ENCODE measurements at regions not wholly inside any gene's neighbourhood (a gene's known extent, or its start where the extent isn't known, plus 50 kb on each side); places are given as distances from the start of the nearest gene placed in this dataset.
"Not testable (repeated sequence)": the region's sequence is repeated elsewhere in the genome, so short reads cannot be mapped to it uniquely, and the experiment has no call there.

DNA sequence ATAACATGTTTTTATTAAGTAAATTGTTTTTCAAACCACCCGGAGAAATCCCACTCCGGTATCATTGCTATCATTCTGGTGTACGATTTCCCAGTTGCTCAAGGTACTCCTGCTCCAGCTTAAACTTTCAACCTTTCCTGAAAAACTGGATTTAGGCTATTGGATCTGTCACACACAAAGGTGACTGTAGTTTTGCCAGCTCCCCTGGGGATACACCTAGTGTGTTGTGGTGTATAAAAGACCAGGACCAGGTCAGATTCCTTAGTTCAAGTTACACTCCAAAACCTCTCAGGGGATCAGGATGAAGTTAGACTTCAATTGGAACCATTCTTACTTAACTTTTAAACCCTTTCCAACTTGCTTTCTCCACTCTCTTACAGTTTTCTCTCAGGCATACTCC lies 303.9 kb downstream of the NOVA1 start:
- DNase-seq = no peak

DNA sequence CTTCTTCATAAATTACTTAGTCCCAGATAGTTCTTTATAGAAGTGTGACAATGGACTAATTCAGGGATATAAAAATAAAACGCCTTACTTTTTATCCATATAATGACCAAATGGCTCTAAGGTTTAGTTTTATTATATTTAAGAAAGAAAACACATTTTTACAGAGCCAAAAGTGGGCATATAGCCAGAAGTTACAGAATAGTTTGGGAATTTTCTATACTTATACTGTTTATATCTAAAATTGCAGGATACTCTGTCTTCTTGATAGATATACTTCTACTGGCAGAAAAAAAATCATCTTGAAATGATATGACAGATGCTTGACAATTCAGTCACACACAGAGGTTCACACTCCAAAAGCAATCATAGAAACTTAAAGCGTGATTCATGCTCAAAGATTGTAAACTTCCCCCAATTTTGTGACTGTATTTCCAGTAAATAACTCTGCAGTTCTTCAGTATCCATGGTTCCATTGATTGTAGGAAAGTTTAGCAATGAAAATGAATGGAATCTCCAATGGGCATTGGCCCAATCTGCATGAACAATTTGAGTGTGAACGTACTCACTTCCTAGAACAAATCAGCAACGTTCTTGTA lies 307.8 kb downstream of the NOVA1 start:
- no peak for DNase-seq

DNA sequence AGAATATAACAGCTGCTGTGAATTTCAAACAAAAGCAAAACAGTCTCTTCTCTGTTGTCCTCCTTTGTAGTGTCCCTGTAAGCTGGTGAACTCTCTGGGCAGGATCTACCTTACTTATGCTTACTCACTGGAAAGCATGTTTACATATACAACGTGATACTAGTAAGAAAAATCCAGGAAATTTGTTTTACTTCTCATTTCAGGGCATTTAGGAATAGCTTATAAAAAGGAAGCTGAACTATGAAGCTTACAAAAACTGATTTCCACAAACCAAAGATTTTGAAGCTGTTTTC lies 311.0 kb downstream of the NOVA1 start:
- no peak for DNase-seq

DNA sequence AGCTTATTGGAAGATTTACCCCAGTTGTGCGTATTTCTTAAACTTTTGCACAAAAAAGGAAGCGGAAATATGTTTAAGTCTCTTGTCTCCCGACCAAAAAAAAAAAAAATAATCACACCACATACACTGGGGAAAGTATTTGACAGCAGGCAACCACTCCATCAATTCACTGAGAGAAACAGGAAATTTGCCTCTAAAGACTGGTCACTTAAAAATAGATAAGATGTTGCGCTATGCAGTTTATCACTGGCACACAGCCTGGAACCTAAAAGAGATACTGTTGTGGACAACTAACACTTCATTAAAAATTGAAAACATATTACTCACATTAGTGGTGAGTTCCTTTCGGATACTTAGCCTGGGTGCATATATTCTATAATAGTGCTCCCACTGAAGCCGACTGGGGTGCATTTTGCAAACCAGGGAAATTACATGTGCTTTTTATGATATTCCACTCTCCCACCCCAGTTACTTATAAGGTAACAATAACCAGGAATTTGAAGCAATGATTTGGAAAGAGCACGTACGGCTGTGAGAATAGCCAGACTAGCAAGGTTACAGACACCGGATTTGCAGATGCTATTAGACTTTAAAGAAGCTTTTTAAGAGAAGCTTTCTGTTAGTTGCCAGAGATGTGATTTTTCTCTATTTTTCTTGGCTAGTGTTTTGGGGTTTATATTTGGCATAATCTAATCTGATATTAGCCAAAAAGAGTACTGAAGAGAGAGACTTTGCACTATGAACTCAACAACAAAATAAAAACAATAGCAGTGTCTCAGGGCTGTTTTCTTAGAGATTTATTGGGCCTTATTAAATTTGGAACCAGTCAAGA lies 311.5 kb downstream of the NOVA1 start:
- DNase-seq = no peak

DNA sequence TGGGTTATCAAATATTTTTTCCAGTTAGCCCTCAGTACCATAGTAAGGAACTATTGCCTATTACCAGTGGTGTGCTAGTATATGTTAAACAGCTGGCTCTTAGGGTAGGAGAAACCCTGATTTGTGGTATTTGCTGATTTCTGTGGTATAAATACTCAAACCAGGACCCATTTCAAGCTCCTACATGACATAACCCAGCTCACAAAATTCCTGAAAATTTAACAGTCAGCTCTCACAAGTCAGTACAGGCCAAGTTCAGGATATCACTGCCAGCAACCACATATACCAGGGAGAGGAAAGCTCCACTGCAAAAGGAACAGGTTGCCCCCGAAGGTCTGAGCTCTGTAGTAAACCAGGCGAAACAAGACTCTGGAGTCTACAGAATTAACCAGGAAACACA lies 315.3 kb downstream of the NOVA1 start:
- DNase-seq = no peak

DNA sequence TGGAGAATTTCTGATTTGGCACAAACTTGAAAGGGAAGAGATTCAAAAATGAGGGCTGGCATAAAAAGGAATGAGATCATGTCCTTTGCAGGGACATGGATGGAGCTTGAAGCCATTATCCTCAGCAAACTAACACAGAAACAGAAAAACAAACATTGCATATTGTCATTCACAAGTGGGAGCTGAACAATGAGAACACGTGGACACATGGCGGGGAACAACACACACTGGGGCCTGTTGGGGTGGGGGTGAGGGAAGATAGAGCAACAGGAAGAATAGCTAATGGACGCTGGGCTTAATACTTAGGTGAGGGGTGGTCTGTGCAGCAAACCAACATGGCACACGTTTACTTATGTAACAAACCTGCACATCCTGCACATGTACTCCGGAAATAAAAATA lies 315.8 kb downstream of the NOVA1 start:
- not testable (repeated sequence) for DNase-seq

DNA sequence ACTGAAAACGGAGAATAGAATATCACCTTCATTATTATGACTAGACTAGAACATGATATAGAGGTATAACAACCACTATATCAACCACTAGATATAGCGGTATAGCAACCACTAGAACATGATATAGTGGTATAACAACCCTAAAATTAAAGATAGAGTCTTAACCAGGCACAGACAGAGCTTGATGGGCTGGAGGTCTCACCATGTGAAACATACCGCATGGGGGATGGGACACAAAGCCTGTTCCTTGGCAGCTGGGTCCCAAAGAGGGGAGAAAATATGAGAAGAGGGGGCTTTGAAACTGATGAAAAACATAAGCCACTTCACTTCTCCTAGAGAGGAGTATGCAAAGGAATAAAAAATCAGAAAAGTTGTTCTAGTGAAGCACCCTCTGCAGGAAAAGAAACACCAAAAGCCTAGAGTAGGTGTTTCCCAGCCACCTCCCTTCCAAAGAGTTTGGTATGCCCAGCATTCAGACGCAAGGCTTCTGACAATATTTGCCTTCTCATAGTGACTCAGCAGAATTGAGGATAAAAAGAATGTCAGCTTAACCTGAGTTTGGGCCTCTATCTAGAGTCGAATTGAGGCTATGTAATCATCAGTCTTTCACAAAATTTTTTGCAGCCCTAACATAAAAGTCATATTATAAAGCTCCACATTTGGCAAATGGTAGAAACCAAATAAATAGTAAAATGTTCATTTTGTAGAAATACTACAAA lies 316.4 kb downstream of the NOVA1 start:
- DNase-seq = no peak

DNA sequence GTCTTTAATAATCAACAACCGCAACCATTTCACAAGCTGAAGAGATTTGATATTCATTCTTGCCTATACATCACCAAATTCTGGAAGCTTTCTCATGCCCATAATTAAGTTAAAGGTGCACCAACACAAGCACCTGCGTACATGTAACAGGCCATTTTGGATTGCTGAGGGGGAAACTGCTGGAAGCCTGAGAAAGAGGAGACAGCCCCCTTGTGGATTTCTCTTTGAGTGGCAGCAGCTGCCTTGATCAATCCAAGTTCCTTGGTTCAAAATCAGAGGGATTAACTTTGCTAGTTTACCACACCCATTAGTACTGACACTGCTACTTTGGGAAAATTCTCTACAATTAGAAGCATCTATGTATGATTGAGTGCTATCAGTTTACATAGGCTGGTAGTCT lies 321.1 kb downstream of the NOVA1 start:
- peak; percentile 7 for DNase-seq

DNA sequence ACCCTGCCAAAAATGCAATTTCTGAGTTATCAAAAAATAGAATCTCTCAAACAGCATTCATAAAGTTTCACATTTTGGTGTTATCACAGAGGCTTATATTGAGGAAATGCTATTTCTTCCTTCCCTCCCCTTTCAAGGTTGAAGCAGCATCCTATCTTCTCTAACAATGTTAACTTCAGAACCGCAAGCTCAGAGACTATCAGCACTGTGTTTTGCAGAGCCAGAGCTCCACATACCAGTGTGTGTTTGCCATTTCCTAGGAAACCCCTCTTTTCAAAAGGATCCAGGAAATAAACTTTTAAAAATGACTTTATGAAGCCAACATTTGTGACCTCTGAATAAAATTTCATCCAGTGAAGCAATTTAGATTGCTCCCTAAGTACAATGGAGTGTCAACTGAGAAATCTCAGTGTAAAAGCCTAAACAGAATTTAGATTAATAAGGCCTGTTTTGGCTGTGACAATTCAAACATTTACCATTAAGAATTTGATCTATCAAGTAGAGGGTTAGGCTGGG lies 332.6 kb downstream of the NOVA1 start:
- no peak for DNase-seq

DNA sequence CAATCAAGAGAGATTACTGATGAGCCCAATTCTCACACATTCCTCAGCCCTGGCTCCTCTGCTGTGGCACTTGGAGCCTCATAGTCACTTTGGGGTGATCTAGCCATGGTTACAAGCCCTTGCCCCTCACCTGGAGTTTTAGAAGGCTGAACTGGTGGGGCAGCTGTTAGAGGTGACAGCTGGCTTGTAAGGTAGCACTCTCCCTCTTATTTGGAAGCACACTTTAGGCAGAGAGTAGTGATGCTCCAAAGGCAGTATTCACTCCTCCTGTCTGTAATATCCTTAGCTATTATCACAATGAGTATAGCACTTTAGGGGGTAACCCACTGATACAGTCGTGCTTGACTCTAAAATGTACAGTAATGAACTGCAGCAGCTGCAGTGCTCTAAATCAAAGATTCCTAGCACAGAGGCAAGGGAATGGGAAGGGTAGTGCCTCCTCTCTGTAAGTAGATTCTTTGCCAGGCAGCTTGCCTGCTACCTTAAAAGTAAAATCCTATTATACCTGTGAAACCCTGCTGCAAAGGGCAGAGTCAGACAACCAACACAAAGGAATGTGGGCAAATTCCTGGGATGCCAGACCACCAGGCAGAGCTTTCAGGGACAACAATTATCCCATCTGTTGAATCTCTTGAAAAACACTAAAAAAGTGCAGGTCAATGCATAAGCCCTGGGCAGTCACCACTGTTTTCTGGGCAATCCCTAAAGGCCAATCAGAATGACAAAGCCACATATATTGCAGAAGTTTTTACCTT lies 336.3 kb downstream of the NOVA1 start:
- DNase-seq = no peak

DNA sequence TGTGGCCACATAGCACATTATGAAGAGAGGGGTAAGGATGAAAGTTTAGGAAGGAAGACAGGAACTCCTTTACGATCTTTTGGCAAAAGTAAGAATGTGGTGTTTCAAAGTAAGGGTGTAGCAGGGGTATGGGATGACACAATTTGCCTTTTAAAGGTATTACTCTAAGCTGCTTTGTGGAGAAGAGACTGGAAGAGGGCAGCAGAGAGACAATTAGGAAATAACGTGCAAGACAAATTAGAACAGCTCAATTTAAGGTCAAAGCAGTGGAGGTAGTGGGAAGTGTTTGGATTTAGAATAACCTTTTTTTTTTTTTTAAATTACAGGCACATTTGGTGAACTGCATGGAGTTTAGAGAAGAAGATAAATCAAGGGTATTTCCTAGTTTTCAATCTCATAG lies 342.6 kb downstream of the NOVA1 start:
- DNase-seq = peak; percentile 22

DNA sequence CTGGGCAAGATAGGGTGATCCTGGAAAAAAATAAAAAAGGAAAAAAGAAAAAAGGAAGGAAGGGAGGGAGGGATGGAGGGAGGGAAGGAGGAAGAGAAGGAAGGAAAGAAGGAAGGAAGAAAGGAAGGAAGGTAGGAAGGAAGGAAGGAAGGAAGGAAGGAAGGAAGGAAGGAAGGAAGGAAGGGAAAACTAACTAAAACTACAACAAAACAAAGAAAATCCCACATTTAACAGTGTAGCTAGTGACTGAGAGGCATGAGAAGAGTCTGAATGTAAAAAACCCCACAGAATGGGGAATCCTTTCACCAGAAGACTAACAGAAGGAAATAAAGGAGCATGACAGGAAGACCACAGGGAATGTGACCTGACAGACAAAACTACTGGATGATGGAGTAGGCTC lies 345.7 kb downstream of the NOVA1 start:
- no peak for DNase-seq

DNA sequence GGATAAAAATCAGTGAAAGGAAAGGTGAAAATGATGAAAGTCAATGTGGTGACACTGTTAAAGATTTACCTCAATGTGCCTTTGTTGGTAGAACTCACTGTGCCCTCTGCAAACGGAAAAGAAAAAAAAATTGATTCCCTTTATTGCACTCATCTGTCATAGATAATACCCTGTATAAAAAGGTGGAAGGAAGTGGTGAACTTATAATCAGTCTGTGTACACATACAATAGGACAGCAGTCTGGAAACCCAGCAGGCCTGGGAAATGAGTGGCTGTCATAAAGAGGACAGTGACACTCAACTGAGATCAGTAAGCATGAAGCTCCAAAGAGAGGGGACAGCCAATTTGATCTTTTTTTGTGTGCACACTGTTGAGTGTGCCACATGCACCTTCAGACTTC lies 364.7 kb downstream of the NOVA1 start:
- no peak for DNase-seq

DNA sequence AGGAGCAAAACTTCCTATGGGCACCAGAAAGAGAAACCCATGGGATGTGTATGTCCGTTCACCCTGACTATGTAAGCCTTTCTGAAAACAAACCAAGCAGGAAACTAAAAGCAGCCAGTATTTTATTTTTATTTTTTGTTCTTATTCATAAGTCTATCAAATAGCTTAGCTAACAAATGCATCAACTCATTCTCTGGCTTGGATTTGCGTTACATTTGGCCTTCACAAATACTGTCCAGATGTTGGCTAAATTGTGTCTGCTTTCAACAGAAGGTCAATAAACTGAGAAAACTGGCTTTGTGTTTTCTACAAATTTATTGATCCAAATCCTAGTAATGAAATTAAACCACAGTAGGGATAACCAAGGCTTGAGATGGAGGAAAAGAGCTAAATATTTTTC lies 379.0 kb downstream of the NOVA1 start:
- DNase-seq = no peak

DNA sequence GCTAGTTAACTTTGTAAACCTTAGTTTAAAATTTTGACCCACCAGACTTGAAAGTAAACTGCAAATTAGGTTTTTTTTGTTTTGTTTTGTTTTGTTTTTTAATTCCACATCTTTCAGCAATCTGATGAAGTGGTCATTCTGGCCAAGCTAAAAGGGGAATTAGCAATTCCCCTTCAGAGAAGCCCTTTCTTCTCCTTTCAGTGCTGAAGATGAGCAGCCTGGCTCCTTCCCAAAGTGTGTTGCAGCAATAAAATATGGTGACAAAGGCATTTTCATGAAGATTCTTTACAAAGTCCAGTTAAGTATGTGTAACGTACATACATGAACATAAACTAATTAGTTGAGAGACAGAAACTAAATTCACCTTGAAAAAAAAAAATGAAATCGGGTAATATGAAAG lies 380.1 kb downstream of the NOVA1 start:
- DNase-seq = no peak

DNA sequence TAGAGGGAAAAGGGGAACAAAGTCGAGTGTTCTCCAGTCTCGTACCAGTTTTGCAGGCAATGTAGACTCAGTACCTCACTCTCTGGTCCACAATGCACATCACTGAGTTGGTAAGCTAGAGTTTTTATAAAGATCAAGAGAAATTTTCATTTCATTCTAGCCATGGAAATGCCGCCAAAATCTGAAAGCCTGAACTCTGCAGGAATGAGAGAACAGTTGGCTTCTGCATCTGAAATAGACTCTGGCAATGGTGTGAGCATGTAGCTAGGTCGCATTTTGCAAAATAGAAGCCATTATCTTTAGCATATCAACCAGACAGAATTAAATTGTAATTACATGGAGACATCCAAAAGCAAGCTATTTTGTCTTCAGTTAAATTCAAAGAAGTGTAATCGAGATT lies 381.0 kb downstream of the NOVA1 start:
- no peak for DNase-seq

DNA sequence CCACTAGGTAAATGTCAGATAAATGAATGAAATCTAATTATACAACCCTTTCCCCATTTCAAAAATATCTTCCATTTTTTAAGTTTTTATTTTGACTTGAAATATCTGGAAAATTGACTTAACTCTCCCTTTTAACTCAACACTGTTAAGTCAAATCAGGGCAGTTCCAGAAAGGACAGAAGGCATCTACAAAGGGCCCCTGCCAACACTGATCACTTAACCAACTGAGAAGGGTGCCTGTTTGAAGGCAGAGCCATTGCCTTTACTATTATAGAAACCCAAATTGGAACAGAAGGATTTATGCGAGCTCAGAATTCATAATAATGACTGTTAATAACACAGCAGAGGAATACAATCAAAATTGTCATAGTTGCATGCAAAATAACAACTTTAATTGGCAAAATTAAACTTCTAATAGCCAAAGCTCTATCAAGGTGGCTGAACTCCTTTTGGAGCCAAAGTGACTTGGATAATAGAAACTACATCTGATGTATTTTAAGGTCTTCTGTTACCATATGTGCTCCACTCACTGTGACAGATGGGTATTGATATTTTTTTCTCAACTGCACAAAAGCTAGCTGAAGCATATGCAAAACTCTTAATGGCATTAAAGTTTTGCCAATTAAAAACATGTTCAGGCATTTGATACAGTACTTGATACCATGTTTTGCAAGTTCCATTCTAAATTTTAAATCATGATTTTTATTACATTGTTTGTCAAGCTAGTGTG lies 383.8 kb downstream of the NOVA1 start:
- peak; percentile 93 for DNase-seq

DNA sequence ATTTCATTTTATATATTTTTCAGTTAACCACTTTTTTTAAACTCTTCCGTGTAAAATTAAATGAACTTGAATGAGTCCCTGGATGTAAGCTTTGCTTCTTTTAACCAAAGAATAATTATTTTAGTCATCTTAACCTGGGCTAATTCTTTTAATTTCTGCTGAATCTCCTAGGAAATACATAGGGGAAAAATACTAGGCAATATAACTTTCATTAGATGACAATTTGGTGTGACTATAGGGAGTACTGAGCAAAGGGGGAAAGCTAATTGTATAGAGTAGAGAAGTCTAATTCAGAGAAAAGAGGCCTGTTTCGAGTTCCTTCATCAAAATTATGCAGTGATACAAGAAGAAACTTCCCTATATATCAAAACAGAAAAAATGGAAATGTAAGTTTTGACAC lies 388.1 kb downstream of the NOVA1 start:
- DNase-seq = no peak

DNA sequence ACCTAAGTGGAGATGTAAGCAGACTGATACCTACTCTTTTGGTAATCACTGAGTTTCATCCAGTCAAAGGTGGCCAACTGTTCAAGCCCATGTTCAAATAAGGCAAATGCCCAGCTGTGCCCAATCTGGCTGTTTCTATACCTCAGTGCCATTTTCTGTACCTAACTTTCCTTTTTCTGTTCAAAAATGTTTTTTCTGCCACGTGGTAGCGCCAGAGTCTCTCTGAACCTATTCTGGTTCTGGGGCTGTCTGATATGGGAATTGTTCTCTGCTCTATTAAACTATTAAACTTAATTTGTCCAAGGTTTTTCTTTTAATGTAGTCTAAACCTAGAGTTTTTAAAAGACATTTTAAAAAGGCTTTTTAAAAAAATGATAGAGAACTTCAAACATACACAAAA lies 391.2 kb downstream of the NOVA1 start:
- DNase-seq = no peak

DNA sequence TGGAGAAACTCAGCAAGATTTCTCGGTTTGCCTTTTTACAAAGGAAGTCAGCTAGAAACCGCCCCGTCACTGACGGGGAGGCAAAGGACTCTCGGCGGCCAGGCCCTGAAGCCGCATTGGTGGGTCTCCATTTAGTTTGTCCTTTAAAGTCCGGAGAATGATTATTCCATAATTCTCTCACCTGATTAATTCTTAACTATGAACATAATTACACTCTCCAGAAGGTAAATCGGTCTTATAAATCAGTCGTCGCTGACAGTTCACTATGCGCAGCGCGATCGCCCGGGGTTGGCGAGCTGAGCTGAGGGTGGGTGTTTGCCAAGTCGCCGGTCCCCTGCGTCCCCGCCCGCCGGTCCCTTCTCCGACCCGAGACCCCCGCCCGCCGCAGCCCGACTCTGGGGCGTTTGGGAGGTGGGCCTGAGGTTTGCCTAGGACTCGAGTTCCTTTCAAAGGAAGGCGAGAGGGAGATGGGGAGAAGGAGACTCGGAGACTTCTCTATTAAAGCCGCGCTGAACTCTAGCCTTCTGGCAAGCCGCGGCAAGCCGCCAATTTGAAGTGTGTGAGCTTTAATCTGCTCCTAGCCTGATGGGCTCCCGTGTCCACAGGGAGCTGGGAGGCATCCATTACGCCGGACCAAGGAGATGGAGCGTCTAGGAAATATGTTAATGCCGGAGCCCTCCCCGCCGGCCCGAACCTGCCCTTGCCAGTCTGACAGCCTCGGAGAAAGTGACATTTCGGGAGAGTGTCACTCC lies 392.9 kb downstream of the NOVA1 start:
- DNase-seq = no peak

DNA sequence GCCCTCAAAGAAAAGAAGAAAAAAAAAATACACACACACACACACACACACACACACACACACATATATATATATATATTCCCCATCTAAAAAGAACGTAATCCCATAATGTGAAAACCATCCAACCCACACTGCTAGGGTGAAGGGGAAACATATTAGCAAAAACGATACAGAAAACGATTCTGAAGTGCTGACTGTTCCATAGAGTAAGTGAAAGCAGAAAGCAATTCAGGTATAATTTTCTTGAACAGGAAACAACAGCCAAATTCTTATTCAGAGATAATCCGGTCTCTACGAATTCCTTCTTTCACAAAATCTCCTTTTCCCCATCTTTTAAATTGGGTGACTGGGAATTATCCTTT lies 393.5 kb downstream of the NOVA1 start:
- no peak for DNase-seq

DNA sequence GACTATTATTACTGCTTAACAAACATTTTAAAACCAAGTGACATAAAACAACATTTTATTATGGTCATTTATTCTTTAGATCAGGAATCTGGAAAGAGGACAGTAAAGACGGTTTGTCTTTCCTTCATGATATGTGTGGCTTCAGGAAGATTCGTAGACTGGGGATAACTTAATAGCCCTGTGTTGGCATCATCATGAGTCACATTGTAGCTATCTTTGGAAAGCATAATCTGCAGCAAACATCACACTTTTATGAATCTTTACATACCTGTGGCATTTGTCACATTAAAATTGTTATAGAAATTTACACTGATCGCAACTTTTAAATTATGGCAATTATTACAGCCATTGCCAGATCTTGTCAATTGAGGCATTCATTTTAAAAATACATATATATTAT lies 397.1 kb downstream of the NOVA1 start:
- DNase-seq = no peak

Measured in NCI-H1694 (cell line).